Activated CD4-positive, alpha-beta T cell treated with anti-CD3 and anti-CD28 coated beads for 4 hours (primary cell): ENCODE measurements at regions not wholly inside any gene's neighbourhood (a gene's known extent, or its start where the extent isn't known, plus 50 kb on each side); places are given as distances from the start of the nearest gene placed in this dataset.

Experiments used
- DNase-seq, 2 donors: peaks; one replicate each; pipeline ENCODE4 v3.0.0-alpha.2; 2020

GRCh38 chr14:53896726-53897125, 59.9 kb downstream of the BMP4 start:
- DNase-seq, result no peak

DNA sequence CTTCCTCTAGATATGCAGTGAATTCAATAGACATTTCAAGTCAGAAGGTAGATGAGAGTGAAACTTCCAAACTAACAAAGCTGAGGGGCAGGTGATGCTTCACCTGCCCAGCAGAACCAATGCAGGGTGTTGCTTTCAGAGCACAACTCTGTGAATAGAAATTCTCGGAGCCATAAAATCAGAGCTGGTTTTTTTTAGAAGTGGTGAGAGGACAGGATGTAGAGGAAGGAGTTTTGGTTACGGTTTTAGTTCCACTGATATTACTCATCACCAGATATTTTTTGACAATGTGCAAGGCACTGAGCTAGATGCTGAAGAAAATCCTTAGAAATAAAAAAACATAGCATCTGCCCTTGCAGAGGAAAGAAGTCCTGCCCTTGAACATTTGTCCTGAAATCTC, 62.2 kb downstream of the BMP4 start:
- DNase-seq, result no peak

GRCh38 chr14:53893374-53893773, 63.3 kb downstream of the BMP4 start:
- DNase-seq, result no peak

DNA sequence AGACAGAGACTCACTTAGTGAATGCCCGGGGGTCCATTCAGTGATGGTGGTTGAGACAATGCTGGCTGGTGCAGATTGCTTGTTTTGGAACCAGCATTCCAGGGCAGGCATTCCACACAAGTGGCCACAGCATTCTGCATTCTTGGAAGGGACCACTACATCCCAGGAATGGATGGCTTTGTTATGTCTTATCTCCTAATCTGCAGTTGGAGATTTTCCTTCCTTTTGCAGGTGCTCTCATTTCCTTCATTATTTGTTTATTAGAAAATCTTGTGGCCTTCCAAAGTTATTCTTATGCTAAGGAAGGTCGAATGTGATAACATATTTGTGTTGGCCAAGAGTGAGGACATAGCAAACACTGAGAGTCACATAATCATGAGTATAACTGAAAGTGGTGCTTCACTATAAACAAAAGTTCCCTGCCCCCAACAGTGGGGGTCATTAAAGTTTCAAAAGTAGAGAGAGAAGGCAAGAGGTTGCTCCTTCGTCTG, 66.0 kb downstream of the BMP4 start:
- DNase-seq, result no peak

GRCh38 chr14:53888535-53889386, 67.9 kb downstream of the BMP4 start:
- DNase-seq, result no peak

DNA sequence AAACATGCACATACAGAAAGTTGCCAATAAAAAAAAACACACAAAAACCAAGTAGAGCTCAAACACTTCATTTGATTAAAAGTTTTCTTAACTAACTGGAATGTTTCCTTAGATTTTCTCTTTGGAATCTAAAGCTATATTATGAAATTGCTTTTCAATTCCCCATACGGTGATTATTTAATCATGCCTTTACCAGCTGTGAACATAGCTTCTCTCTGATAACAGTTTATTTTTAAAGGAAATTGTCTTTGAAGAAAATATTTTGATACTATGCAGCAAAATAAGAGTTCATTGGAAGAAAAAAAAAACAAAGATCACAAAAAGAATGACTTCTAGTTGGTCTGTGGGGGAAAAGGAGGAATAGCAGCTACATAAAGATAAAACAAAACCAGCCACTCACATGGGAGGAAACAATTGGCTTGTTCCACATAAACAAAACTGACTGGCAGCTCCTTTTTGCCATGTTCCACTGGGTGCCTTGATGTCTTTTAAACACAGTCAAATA, 71.4 kb downstream of the BMP4 start:
- DNase-seq, result no peak

DNA sequence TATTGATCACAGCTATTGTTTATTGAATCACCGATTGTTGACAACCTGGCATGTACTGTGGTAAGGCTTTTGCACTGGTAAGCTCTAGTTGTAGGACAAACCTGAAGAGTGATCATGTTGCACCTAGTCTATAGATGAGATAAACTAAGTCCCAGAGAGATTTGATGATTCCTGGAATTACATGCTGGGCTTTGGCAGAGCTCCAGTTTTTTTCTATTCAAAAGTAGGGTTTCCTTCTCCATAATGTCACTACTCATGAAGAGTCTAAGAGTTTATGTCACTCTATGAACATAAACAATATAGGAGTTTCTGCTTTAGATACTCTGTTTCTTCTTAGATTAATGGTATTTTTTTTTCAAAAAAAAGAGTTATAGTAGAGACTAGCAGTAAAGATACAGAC, 72.0 kb downstream of the BMP4 start:
- no peak for DNase-seq

GRCh38 chr14:53883739-53884138, 72.9 kb downstream of the BMP4 start:
- no peak for DNase-seq

- no peak for DNase-seq
Observed at GRCh38 chr14:53882684-53883083, 73.9 kb downstream of the BMP4 start.

DNA sequence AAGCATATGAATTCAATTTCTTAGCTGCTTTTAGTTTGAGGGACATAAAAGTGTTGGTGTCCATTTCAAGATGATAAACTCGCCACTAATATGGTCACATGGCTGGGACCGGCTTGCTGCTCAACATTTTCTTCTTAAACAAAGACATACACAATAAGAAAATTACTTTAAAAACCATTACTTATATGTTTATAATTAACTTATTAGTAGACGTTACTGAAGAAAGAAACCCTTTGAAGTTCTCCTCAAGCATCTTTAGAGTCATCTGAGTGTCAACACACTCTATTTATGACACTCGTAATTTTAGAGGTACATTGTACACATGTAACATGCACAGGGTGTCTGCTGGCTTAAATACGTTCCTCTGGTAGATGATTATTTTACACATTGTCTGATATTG, 74.7 kb downstream of the BMP4 start:
- no peak for DNase-seq

- DNase-seq, result no peak
Observed at GRCh38 chr14:53881161-53881871, 75.3 kb downstream of the BMP4 start.

DNA sequence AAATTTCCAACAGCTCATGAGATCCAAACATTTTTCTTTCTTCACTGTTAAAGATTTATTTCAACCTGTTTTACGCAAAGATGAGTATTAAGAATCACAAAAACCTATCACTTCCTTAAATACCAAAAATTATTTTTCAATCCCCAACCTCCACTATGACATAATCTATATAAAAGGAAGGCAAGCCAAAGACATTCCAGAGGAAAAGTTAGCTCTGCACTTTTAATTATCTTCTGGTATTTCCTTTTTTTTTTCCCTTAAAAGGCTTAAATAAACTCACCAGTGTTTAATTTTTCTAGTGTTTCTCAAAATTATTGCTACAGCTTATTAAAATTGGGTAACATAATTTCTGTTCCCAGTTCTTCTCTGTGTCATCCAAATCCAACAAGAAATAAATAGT, 75.9 kb downstream of the BMP4 start:
- DNase-seq, result no peak

GRCh38 chr14:53879747-53880146, 76.9 kb downstream of the BMP4 start:
- no peak for DNase-seq

DNA sequence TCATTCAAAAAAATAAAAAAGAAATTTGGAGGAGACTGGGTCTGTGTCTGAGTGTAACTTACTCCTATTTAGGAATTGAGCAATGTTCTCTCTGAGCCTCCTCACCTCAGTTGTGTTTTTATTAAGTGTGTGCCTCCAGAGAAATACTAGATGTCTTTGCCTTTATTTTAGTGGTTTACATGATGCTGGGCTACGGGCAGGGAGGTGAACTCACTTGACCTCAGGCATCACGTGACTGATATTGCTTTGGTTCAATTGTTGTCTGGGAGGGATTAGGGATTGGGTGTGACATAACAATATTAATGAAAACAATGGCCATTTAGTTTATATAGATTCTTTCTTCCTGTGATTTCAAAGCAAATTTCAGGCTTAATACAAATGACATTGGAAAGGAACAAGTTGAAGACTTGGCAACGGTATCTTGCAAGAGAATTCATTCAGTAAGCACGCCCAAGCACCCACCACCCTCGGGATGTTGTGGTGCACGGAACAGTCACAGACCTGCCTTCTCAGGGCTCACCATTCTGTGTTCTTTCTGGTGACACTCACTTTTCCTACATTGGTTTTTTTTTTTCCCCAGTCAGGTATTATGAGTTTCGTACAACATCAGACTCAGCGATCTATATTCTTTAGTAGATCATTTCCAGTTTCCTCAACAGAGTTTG, 77.5 kb downstream of the BMP4 start:
- no peak for DNase-seq

- no peak for DNase-seq
Observed at GRCh38 chr14:53875324-53875897, 81.2 kb downstream of the BMP4 start.

DNA sequence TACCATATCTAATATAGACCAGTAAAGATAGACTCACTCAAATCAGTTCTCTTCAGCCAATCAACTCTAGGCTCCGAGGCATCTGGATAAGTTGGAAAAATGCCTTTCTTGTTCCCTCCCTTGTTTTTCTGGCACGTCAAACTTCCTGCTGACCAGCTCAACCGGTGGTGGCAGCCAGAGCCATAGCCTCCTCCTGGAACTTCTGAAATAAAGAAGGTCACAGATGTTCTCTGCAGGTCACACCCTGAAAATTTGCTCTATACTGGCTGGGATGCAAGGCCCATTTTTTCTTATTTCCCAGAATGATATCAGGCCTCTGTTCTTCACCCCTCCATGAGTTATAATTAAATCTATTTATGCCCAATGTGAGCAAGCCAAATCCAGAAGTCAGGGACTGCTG, 81.9 kb downstream of the BMP4 start:
- DNase-seq, result no peak

DNA sequence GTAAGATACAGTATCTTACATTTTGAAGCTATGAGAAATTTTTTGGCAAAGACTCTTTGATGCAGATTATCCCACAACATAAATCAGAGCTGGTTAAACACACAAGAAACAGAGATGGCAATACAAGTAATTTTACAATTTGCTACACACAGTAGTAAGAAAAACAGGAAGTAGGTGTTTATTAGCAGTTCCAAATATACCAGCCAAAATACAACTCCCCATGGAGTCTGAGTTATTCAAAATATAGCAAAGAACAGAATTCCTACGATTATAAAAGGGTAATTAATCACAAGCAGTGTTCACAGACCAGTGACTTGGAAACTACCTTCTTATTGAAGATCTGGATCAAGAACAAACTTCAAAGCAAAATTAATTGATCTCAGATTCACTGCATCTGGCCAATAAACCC, 83.9 kb downstream of the BMP4 start:
- DNase-seq, result no peak

- no peak for DNase-seq
Observed at GRCh38 chr14:53871951-53872350, 84.7 kb downstream of the BMP4 start.

DNA sequence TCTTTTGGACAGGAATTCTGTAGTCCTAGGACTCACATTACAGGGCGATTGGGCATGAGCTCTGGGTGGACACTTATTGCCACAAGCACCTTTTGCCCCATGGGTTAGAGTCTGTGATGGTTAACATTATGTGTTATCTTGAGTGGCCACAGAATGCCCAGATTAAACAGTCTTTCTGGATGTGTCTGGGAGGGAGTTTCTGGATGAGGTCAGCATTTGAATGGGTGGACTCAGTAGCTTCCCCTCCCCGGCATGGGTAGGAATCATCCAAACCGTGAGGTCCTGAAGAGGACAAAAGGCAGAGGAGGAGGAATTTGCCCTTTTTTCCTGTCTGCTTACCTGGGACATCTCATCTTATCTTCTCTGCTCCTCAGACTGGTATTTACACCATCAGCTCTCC, 85.6 kb downstream of the BMP4 start:
- no peak for DNase-seq

DNA sequence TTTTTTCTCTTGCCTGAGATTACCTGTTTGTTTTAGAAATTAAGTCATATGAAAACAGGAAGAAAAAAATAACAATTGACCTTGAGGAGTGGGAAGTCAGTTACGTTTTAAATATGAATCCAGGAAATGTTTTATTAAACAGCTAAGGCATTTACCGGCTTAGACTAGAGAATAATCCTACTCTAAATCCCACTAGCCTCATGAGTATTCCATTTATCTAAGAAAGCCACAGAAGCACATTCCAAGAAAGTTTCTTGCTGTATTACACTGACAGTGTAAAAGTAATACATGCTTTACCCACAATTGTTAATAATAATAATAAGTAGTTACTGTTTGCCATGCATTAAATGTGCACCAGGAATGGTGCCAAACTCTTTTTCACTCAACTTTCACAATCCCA, 90.9 kb downstream of the BMP4 start:
- DNase-seq, result no peak

- DNase-seq, result no peak
Observed at GRCh38 chr14:53861781-53862180, 94.8 kb downstream of the BMP4 start.

- no peak for DNase-seq
Observed at GRCh38 chr14:53858345-53858684, 98.3 kb downstream of the BMP4 start.

DNA sequence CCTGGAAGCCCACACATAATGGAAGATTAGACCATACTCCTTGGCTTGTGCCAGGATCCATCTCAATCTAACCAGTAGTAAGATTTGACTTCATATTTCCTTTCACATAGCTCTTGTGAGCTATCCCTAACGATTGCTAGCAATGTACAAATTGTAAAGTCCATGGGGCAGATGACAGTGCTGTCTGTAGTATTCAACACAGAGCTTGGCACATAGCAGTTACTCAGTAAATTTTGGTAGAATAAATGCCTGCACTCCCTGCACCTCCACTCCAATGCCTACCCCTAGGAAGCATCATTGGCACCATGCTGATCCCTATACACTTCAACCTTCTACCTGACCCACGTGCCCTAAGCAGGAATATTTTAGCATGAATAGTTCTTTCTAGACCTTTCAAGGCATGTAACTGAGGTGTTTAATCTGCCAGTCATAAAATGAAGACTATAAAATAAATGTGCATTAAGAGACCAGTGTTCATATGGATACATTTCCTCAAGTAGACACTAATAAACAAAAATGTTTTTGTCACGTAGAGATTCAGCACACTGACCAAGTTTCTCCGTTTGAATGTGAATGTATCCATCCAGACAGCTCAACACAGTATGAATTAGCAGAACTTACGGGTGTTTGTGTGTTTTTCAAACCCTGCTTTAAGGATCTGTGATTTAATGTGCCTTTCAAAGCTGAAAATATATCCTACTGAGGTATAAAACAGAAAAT, 98.8 kb downstream of the BMP4 start:
- no peak for DNase-seq
